ENCODE measurements at regions not wholly inside any gene's neighbourhood (a gene's known extent, or its start where the extent isn't known, plus 50 kb on each side); places are given as distances from the start of the nearest gene placed in this dataset.

DNA sequence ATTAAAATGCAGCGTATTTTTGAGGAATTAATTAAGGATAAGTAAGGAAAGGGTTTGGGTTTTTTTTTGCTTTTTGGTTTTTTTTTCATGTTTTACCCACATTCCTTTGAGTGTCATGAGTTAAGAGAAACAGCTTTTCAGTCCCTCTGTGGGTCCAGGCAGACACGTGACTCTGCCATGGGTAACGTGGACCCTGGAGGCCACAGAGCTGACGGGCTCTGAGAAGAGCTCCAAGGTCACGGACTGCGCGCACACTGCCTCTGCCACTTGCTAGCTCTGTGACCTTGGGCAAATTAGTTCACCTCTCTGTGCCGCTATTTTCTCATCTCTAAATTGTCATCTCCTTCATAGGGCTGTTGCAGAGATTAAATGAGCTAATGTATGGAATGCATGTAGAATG lies 588.2 kb upstream of the CDH11 start:
- H3K27me3 ChIP-seq (replicated peaks in 1 of 4; ENCODE audit: control extremely low read depth in 1 of 4, control insufficient read depth in 3 of 4, insufficient read depth in 4 of 4, low read length in 3 of 4): no peaks in the 10 kb centered on the region
- TF ChIP-seq EZH2 (IDR thresholded peaks at IDR 0.05; ENCODE audit: borderline replicate concordance, insufficient read depth, low read depth, low read length, poor library complexity, severe bottlenecking): no peak
- TF ChIP-seq, protein P1, sequence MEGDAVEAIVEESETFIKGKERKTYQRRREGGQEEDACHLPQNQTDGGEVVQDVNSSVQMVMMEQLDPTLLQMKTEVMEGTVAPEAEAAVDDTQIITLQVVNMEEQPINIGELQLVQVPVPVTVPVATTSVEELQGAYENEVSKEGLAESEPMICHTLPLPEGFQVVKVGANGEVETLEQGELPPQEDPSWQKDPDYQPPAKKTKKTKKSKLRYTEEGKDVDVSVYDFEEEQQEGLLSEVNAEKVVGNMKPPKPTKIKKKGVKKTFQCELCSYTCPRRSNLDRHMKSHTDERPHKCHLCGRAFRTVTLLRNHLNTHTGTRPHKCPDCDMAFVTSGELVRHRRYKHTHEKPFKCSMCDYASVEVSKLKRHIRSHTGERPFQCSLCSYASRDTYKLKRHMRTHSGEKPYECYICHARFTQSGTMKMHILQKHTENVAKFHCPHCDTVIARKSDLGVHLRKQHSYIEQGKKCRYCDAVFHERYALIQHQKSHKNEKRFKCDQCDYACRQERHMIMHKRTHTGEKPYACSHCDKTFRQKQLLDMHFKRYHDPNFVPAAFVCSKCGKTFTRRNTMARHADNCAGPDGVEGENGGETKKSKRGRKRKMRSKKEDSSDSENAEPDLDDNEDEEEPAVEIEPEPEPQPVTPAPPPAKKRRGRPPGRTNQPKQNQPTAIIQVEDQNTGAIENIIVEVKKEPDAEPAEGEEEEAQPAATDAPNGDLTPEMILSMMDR (IDR thresholded peaks at IDR 0.05): no peak
- POLR2A ChIA-PET: no interaction called here
- ATAC-seq (ENCODE audit: low read depth) (no peak), DNase-seq (no peak)
- intact Hi-C loops (cut with micrococcal nuclease): no loop called here
- H3K36me3 ChIP-seq (replicated peaks in 1 of 2; ENCODE audit: control extremely low read depth in 1 of 2, control insufficient read depth in 1 of 2, extremely low read depth in 1 of 2, insufficient read depth in 2 of 2, low read length in 1 of 2): no peaks in the 10 kb centered on the region
- CTCF ChIA-PET: no interaction called here
- H3K27me3 Mint-ChIP-seq: no peaks in the 10 kb centered on the region
- H3K79me2 ChIP-seq (ENCODE audit: control insufficient read depth, insufficient read depth, low read length): no peaks in the 10 kb centered on the region
- no peaks in the 10 kb centered on the region for H3K4me1 Mint-ChIP-seq
- H3K9me3 Mint-ChIP-seq (ENCODE audit: insufficient read depth): no peaks in the 10 kb centered on the region
- H3K9me3 ChIP-seq (ENCODE audit: control extremely low read depth in 1 of 3, control insufficient read depth in 2 of 3, insufficient read depth in 1 of 3, low read length in 2 of 3): no peaks in the 10 kb centered on the region
- H3K4me3 ChIP-seq (ENCODE audit: control extremely low read depth in 1 of 5, extremely low read depth in 1 of 5, insufficient read depth in 1 of 5, low read depth in 2 of 5, low read length in 4 of 5): no peak overlapping the region
- no peak overlapping the region for H2AFZ ChIP-seq (ENCODE audit: insufficient read depth, low read depth, low read length, poor library complexity, severe bottlenecking)
- 100% methylated on average over 2 of the region's 8 CpGs for WGBS (ENCODE audit: insufficient coverage)
- no peaks in the 10 kb centered on the region for H3K4me1 ChIP-seq (ENCODE audit: control insufficient read depth in 2 of 2, insufficient read depth in 2 of 2, low read length in 2 of 2)
- no peak overlapping the region for H3K9ac ChIP-seq (ENCODE audit: low read length)
- no peak overlapping the region for H3K4me2 ChIP-seq (replicated peaks; ENCODE audit: low read depth, low read length, poor library complexity, severe bottlenecking)
- H3K4me3 Mint-ChIP-seq: no peak overlapping the region
- H4K20me1 ChIP-seq (ENCODE audit: control insufficient read depth, insufficient read depth, low read length, poor library complexity, severe bottlenecking): no peaks in the 10 kb centered on the region
- no peak overlapping the region for H3K27ac Mint-ChIP-seq
- H3K27ac ChIP-seq (ENCODE audit: low read length in 2 of 2): no peak overlapping the region

DNA sequence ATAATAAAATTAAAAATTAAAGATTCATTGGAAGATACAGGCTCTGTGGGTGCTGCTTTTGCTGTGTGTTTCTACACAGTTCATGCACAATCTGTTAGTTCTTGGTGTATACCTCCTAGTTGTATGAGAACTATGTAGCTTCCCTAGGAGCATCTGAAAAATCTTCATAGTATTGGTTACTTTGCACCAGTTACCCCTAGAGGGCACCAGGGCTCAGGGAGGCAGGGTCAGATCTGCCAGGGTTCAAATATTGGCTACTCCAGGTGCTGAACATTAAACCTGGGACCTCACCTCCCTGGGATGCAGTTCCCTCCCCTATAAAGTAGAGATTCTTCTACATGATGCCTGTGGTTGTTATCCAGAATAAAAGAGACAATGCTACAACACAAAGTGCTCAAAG lies 583.0 kb upstream of the CDH11 start:
- ChIA-PET POLR2A (no interaction called here), CTCF (no interaction called here)
- DNase-seq (no peak), ATAC-seq (ENCODE audit: low read depth) (no peak)
- H4K20me1 ChIP-seq (ENCODE audit: control insufficient read depth, insufficient read depth, low read length, poor library complexity, severe bottlenecking): no peaks in the 10 kb centered on the region
- H3K4me1 Mint-ChIP-seq: no peaks in the 10 kb centered on the region
- TF ChIP-seq, protein P1 (IDR thresholded peaks at IDR 0.05): no peak
- TF ChIP-seq EZH2 (IDR thresholded peaks at IDR 0.05; ENCODE audit: borderline replicate concordance, insufficient read depth, low read depth, low read length, poor library complexity, severe bottlenecking): no peak
- no peaks in the 10 kb centered on the region for H3K9me3 Mint-ChIP-seq (ENCODE audit: insufficient read depth)
- intact Hi-C loops (cut with micrococcal nuclease): no loop called here
- H3K27ac Mint-ChIP-seq: no peak overlapping the region
- H3K79me2 ChIP-seq (ENCODE audit: control insufficient read depth, insufficient read depth, low read length): no peaks in the 10 kb centered on the region
- H3K4me3 ChIP-seq (ENCODE audit: control extremely low read depth in 1 of 5, extremely low read depth in 1 of 5, insufficient read depth in 1 of 5, low read depth in 2 of 5, low read length in 4 of 5): no peak overlapping the region
- no peaks in the 10 kb centered on the region for H3K27me3 ChIP-seq (replicated peaks in 1 of 4; ENCODE audit: control extremely low read depth in 1 of 4, control insufficient read depth in 3 of 4, insufficient read depth in 4 of 4, low read length in 3 of 4)
- H3K4me3 Mint-ChIP-seq: no peak overlapping the region
- no peak overlapping the region for H3K9ac ChIP-seq (ENCODE audit: low read length)
- H3K36me3 ChIP-seq (replicated peaks in 1 of 2; ENCODE audit: control extremely low read depth in 1 of 2, control insufficient read depth in 1 of 2, extremely low read depth in 1 of 2, insufficient read depth in 2 of 2, low read length in 1 of 2): no peaks in the 10 kb centered on the region
- H2AFZ ChIP-seq (ENCODE audit: insufficient read depth, low read depth, low read length, poor library complexity, severe bottlenecking): no peak overlapping the region
- H3K4me1 ChIP-seq (ENCODE audit: control insufficient read depth in 2 of 2, insufficient read depth in 2 of 2, low read length in 2 of 2): no peaks in the 10 kb centered on the region
- no peak overlapping the region for H3K4me2 ChIP-seq (replicated peaks; ENCODE audit: low read depth, low read length, poor library complexity, severe bottlenecking)
- H3K27ac ChIP-seq (ENCODE audit: low read length in 2 of 2): no peak overlapping the region
- no peaks in the 10 kb centered on the region for H3K27me3 Mint-ChIP-seq
- H3K9me3 ChIP-seq (ENCODE audit: control extremely low read depth in 1 of 3, control insufficient read depth in 2 of 3, insufficient read depth in 1 of 3, low read length in 2 of 3): no peaks in the 10 kb centered on the region
